NCI-H2171 (cell line): ENCODE measurements at regions not wholly inside any gene's neighbourhood (a gene's known extent, or its start where the extent isn't known, plus 50 kb on each side); places are given as distances from the start of the nearest gene placed in this dataset.
A peak's percentile ranks its signal among the peaks of the same experiment; 100 is the strongest.

Experiments used
- DNase-seq: peaks from one replicate; lab custom pipeline; 2025; lab: John Stamatoyannopoulos, UW

DNA sequence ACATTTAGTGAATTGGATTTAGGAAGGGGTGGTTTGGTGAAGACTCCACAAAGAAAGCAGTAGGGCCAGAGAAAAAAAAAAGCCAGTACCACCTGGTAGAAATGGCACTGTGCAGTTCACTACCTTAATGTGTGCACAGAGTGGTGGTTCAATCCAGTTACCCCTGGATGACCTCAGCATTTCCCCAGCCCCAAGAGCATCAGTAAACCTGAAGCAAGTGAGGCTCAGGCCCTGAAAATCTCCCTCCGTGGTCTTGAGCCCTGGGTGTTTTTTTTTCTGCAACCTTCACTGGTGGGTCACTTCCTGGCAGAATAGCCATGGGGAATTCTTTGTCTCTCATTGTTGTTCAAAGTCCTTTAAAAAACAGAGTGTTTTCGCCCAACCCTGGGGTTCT lies 202.9 kb downstream of the GADD45G start:
- DNase-seq: no peak

DNA sequence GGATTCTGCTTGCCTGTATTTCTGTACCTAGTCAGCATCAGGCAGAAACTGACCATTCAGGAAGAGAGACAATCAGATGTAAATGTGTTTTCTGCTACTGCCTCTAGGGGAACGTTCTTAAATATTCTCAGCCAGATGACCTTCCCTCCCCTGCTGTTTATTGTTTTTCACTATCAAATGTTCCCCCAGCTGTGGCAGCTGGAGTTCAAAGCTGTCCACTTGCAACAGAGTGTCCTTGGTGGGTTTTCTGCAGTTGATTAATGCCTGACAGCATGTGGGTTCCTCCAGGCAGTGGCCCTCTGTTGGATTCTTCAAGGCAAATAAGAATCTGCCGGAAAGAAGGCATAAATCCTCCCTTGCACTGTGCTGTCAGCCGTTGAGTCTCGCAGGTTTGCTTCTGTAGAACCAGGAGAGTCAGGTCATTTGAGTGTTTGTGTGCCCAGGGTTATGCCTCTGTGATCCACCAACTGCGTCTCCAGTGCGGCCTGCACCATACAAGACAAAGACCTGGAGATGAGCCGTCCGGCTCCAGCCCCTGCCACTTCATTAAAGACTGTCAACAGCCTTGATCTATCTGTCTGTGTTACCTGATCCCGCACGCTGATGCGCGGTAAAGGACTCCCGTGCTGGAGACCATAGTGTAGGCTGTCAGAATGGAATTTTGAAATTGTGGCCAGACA lies 203.4 kb downstream of the GADD45G start:
- no peak for DNase-seq

GRCh38 chr9:89808756-89809181 lies 204.0 kb downstream of the GADD45G start:
- DNase-seq: no peak

DNA sequence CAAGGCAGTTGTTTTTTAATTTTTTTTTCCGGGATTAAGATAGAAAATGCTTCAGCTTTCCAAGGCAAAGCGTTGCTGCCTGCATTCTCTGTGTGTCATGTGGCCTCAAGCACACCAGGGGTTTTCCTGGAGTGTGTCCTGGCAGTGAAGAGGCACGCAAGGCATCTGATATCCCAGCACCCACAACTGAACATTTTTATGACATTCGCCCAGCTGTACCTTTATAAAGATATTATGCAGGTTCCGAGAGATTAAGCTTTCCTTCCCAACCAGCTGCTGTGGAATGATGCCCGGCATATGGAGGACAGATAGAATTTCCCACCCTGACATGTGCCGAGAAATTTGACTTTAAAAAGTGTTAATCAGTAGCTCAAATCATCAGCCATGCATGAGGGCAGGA lies 205.6 kb downstream of the GADD45G start:
- DNase-seq: peak; percentile 93

GRCh38 chr9:89811356-89811755 lies 206.5 kb downstream of the GADD45G start:
- DNase-seq: no peak

GRCh38 chr9:89811886-89812450 lies 207.2 kb downstream of the GADD45G start:
- DNase-seq: no peak

DNA sequence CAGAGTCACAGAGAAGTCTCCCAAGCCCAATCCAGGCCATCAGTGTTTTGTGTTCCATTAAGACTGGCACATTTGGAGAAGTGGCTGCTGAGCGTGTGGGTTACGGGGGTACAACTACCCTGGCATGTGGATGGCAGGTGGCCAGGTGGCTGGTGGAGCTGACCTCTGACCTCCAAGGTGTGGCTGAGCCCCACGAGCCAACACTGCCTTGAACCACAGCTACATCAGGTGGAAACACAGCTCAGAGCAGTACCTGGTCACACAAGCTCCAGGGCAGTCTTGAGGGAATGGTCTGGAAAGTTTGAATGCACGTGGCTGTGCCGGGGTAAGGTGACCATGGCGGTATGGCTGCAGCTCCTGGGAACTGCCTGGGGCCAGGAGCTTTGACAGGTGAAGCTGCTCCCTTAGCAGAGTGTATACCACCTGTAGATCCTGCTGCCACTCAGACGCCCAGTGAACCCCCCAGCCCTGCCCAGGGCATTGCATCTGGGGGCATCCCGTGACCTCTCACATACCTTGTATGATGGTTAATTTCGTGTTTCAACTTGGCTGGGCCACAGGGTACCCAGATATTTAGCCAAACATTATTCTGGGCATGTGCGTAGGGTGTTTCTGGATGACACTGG lies 207.9 kb downstream of the GADD45G start:
- DNase-seq: no peak

DNA sequence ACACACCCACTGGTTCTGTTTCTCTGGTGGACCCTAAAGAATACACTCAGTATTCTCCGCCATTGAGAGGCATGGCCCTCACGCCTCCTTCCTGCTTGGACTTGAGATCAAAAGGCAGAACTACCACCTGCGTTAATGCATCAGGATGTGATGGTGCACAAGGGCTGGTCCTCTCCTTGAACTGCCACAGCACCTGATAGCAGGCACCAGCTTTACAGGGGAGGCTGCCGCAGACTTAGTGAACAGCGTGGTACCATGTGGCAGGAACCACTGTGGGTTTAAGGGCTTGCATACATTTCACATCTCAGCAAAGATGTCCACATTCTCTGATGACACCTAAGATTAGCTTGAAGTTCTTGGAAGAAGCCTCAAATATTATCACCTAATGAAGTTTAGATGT lies 208.7 kb downstream of the GADD45G start:
- DNase-seq: no peak

DNA sequence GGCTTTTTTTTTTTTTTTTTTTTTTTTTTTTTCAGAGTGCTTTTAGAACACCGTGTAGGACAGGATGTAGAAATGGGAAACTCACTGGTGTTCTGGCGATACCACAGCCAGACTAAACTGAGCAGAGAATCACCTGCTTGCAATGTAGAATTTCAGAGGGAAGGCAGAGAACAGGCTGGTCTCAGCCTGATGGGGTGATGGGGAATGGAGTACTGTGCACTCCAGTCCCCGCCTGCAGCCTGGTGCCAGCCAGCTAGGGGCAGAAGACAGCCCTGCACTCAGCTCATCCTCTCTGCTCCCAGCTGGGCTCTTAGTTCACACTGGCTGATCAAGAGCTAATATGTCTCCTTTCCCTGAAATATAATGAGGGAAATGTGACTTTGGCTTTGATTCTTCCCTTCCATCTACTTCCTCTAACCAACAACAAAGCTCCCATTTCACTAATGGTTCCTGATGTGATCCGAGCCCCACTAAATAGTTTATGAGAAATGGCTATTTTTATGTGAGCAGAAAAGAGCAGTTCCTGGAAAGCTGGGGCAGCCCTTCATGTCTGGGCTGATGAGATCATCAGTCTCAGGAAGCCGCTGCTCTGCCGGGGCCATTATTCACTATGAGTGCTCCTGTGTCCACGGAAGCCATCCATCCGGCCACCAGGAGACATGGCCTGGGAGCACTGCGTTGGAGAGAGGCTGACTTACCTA lies 209.7 kb downstream of the GADD45G start:
- DNase-seq: peak; percentile 17

DNA sequence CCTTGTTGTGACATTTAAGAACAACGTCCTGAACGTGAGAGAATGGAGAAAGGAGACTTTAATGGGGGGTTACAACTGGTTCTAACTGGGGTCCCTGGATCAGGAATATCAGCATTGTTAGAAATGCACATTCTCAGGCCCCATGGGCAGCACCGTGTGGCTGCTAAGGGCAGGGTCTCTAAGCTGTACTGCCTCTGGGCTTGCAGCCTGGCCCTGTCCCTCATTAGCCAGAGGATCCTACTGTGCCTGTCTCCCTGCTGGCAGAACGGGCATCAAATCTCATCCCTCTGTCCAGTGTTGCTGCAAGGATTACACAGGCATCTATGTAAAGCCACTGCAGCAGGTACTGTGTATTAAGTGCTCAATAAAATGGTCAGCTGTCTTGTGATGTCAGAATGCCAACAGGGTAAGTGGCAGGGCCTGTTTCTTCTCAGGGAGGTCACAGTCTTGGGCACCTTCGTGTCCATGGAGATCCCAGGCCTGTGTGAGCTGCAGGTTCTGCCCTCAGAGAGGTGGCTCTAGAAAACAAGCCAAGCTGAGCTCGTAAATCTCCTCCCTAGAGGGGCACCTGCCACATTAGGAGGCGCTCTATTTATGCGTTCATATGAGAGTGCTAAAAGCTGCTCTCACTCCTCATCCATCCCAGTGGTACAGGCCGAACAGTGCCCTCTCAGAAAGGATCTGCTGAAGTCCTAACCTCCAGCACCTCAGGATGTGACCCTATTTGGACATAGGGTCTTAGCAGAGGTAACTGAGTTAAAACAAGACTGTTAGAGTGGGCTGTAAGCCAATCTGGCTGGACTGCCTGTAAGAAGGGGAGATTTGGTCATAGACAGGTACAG lies 210.5 kb downstream of the GADD45G start:
- no peak for DNase-seq

DNA sequence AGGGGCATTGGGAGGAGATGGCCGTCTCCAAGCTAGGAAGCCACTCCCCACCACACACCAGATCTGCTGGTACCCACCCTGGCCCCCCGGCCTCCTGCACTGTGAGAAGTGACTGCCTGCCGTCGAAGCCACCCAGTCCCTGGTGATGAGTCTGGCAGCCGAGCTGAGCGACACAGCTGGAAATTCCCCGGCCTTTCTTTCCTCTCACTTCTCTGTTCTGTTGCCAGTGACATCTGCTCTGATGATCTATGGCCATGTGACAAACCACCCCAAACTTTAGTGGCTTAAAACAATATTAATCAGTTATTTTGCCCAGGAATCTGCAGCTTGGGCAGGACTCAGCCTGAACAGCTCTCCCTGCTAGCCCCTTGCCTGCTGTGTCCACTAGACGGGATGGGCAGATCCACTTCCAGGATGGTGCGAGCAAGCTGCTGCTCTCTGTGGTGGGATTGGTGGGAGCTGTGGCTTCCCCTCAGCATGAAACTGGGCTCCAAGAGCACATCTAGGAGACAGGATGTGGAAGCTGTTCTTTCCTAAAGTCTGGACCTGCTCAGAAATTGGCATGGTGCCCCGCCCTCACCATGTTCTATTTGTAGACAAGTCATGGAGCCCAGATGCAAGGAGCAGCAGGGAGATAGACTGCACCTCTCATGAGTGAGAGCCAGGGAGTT lies 211.2 kb downstream of the GADD45G start:
- DNase-seq: no peak

GRCh38 chr9:89817151-89817950 lies 212.5 kb downstream of the GADD45G start:
- DNase-seq: no peak

DNA sequence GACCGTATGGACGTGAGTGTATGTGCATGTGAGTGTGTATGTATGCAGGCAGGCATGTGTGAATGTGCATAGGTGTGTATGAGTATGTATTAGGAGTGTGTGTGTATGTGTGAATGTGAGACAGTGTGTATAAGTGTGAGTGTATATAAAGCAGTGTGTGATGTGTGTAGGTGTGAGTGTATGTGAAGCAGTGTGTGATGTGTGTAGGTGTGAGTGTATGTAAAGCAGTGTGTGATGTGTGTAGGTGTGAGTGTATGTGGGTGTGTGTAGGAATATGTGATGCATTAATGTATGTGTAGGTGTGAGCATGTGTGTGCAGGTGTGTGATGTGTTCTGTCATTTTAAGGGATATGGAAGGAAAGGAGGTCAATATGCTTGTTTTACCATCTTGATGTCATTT lies 215.5 kb downstream of the GADD45G start:
- DNase-seq: no peak

DNA sequence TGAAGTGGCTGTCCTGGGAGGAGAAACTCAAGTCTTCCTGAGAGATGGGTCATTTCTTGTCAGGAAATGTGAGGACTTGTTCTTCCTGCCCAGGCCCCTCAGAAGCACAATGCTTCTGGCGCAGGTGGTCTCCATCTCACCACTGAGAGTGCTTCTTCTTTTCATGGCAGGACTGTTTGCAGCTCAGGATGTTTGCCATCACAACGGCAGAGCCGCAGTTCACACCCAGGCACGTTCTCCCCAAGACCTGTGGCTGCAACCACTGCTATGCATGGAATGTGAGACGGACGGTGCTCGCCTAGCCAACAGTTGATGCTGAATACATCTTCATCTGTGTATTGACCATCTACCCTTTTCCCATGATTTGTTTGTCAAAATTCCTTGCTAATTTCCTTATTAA lies 216.3 kb downstream of the GADD45G start:
- DNase-seq: no peak

GRCh38 chr9:89822996-89823395 lies 218.2 kb downstream of the GADD45G start:
- no peak for DNase-seq

- DNase-seq: no peak
Measured at GRCh38 chr9:89825669-89826068, 220.9 kb downstream of the GADD45G start.

DNA sequence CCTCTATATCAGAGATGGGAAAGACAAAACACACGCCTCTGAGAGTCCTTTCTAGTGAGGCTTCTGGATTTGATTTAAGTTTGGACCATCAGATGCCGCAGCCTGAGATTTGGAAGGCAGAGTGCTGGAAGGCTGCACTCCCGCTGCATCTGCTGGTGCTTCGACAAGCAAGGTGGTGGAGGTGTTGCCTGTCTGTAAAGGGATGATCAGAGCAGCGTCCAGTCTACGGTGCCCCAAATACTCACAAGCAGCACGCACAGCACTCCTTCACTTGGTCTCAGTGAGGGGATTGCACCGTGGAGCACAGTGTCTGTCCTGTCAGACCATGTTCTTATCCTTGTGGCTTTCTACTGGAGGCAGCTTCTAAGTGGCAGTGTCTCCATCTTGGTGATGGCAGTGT lies 221.4 kb downstream of the GADD45G start:
- no peak for DNase-seq

DNA sequence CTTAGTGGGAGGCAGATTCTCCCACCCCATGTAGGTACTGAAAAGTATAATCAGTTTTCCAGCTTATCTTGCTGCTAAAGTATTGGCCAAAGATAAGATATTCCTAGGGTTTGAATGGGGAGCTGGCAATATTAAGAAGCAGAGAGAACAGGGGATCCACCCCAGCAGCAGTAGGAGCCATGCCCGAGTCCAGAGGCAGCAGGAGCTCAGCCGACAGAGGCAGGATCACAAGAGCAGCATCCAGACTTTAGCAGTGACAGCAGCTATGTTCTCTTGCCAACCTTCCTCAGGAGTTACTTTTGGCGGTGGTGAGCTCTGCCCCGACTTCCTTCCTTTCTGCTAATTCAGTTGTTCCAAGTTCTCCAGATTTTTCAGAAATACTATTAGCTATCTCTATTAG lies 224.5 kb downstream of the GADD45G start:
- no peak for DNase-seq

DNA sequence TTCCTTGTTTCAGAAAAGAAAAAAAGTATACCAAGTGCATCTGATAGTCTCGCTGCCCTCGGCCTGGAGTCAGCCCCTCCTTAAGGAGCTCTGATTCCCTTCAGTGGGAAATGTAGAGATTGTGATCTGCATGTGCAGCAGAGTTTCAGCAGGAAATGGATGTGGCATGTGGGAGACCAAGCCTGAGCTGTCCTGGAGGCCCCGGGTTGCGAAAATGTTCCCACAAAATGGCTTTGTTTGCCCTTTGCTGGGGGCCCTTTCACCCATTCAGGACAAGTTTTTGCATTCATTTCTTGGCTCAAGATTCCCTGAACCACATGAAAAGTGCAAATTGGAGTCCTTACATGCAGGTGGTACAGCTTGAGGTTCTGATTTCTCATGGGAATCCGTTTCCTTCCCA lies 230.9 kb downstream of the GADD45G start:
- DNase-seq: no peak

- DNase-seq: no peak
Measured at GRCh38 chr9:89837162-89837933, 232.5 kb downstream of the GADD45G start.
